ENCODE measurements at regions not wholly inside any gene's neighbourhood (a gene's known extent, or its start where the extent isn't known, plus 50 kb on each side); places are given as distances from the start of the nearest gene placed in this dataset.

- H3K27ac ChIP-seq (replicated peaks): no peak overlapping the region
- no peak overlapping the region for H3K4me3 ChIP-seq
- H3K27me3 ChIP-seq (ENCODE audit: low read depth): peaks cover 6% of the 10 kb centered on the region
- no peaks in the 10 kb centered on the region for H3K36me3 ChIP-seq
- H3K9me3 ChIP-seq (replicated peaks): no peaks in the 10 kb centered on the region
- H3K4me1 ChIP-seq: no peaks in the 10 kb centered on the region
- DNase-seq: no peak
- intact Hi-C loops (cut with micrococcal nuclease): no loop called here
- TF ChIP-seq CTCF (IDR thresholded peaks at IDR 0.05; ENCODE audit: borderline replicate concordance): no peak
Measured at GRCh38 chr22:34379825-34380224, 459.5 kb upstream of the LARGE1 start.

DNA sequence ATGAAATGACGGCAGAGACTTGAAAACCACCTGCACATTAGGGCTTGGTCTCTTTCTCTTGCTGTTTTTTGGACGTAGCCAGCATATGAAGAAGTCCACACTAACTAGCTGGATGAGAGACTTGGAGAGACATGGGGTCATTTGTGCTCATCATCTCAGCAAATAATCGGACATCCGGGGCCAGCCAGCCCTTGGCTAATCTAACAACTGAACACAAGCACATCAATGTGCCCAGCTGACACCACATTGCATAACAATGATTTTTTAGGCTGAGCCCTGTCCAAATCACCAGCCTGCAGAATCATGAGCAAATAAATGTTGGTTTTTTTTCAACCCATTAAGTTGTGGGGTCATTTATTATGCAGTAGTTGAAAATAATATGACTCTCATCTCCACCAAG lies 460.3 kb upstream of the LARGE1 start:
- no peak overlapping the region for H3K27ac ChIP-seq (replicated peaks)
- intact Hi-C loops (cut with micrococcal nuclease): no loop called here
- no peak for DNase-seq
- no peak for TF ChIP-seq CTCF (IDR thresholded peaks at IDR 0.05; ENCODE audit: borderline replicate concordance)
- peaks cover 6% of the 10 kb centered on the region for H3K27me3 ChIP-seq (ENCODE audit: low read depth)
- H3K9me3 ChIP-seq (replicated peaks): no peaks in the 10 kb centered on the region
- H3K4me1 ChIP-seq: no peaks in the 10 kb centered on the region
- no peaks in the 10 kb centered on the region for H3K36me3 ChIP-seq
- H3K4me3 ChIP-seq: no peak overlapping the region

GRCh38 chr22:34390400-34390799 lies 470.1 kb upstream of the LARGE1 start:
- peaks cover 10% of the 10 kb centered on the region for H3K27me3 ChIP-seq (ENCODE audit: low read depth)
- no peak for TF ChIP-seq CTCF (IDR thresholded peaks at IDR 0.05; ENCODE audit: borderline replicate concordance)
- no peak for DNase-seq
- H3K4me1 ChIP-seq: no peaks in the 10 kb centered on the region
- H3K36me3 ChIP-seq: no peaks in the 10 kb centered on the region
- peaks cover 21% of the 10 kb centered on the region for H3K9me3 ChIP-seq (replicated peaks)
- no peak overlapping the region for H3K4me3 ChIP-seq
- no peak overlapping the region for H3K27ac ChIP-seq (replicated peaks)
- intact Hi-C loops (cut with micrococcal nuclease): no loop called here

GRCh38 chr22:34395370-34395769 lies 475.1 kb upstream of the LARGE1 start:
- intact Hi-C loops (cut with micrococcal nuclease): no loop called here
- H3K9me3 ChIP-seq (replicated peaks): peaks cover under 1% of the 10 kb centered on the region

DNA sequence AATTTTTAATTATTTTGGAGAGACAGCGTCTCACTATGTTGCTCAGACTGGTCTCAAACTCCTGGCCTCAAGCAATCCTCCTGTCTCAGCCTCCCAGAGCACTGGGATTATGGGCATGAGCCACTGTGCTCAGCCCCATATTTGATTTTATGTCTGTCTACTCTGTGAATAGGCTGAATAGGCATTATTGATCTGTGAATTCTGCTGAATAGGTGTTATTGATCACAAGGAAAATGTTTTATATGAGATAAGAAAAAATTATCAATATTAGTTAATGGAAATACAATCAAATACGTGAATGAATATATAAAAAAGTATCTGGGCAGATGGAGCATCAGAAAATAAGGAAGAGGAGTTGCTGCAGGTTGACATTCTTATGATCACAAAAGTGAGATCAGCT lies 483.4 kb upstream of the LARGE1 start:
- H3K4me1 ChIP-seq: no peaks in the 10 kb centered on the region
- intact Hi-C loops (cut with micrococcal nuclease): no loop called here
- no peak overlapping the region for H3K27ac ChIP-seq (replicated peaks)
- H3K9me3 ChIP-seq (replicated peaks): no peaks in the 10 kb centered on the region
- DNase-seq: no peak
- no peak overlapping the region for H3K4me3 ChIP-seq
- no peak for TF ChIP-seq CTCF (IDR thresholded peaks at IDR 0.05; ENCODE audit: borderline replicate concordance)
- H3K36me3 ChIP-seq: no peaks in the 10 kb centered on the region
- H3K27me3 ChIP-seq (ENCODE audit: low read depth): peaks cover 11% of the 10 kb centered on the region

More at GRCh38 chr22:34395370-34395769, 475.1 kb upstream of the LARGE1 start:
- Histone ChIP-seq H3K4me1 (no peaks in the 10 kb centered on the region), H3K27ac (replicated peaks) (no peak overlapping the region), H3K27me3 (ENCODE audit: low read depth) (peaks cover 12% of the 10 kb centered on the region), H3K4me3 (no peak overlapping the region), H3K36me3 (no peaks in the 10 kb centered on the region)
- no peak for TF ChIP-seq CTCF (IDR thresholded peaks at IDR 0.05; ENCODE audit: borderline replicate concordance)
- no peak for DNase-seq

GRCh38 chr22:34410111-34410510 lies 489.8 kb upstream of the LARGE1 start:
- intact Hi-C loops (cut with micrococcal nuclease): no loop called here
- Histone ChIP-seq H3K27ac (replicated peaks) (no peak overlapping the region), H3K4me3 (no peak overlapping the region), H3K36me3 (no peaks in the 10 kb centered on the region), H3K9me3 (replicated peaks) (no peaks in the 10 kb centered on the region), H3K4me1 (no peaks in the 10 kb centered on the region), H3K27me3 (ENCODE audit: low read depth) (peaks cover 28% of the 10 kb centered on the region)
- no peak for DNase-seq
- no peak for TF ChIP-seq CTCF (IDR thresholded peaks at IDR 0.05; ENCODE audit: borderline replicate concordance)

Measured in left ventricle myocardium inferior (tissue), 1 donor.